Keratinocyte (primary cell): ENCODE measurements at regions not wholly inside any gene's neighbourhood (a gene's known extent, or its start where the extent isn't known, plus 50 kb on each side); places are given as distances from the start of the nearest gene placed in this dataset.

Source experiments
- DNase-seq: peaks from one replicate; pipeline ENCODE4 v3.0.0-alpha.2; 2011; ENCODE audit warnings: low read depth, missing footprints, low spot score
- FAIRE-seq: peaks from 2 replicates; lab custom pipeline; 2011; peaks lifted over from hg19 to GRCh38; lab: Jason Lieb, UNC
- H2AFZ ChIP-seq: 2 replicates; pipeline ENCODE4 v1.6.0; 2012; ENCODE audit warnings: low read length, control low read depth, inconsistent platforms; ENCODE audit not compliant: control insufficient read depth
- H3K27ac ChIP-seq: 2 replicates; pipeline ENCODE4 v1.5.1; 2011; ENCODE audit warnings: low read length; ENCODE audit not compliant: control insufficient read depth, insufficient read depth
- H3K27me3 ChIP-seq: 3 replicates; pipeline ENCODE4 v1.6.0; 2011; ENCODE audit warnings: low read length; ENCODE audit not compliant: control insufficient read depth, insufficient read depth; ENCODE audit errors: extremely low read depth
- H3K36me3 ChIP-seq, 2 experiments: 2 replicates in 1 of 2; 3 replicates in 1 of 2; pipeline ENCODE4 v1.5.1; 2011; ENCODE audit warnings: low read length in 2 of 2, mild to moderate bottlenecking in 1 of 2; ENCODE audit not compliant: control insufficient read depth in 2 of 2, insufficient read depth in 2 of 2; ENCODE audit errors: extremely low read depth in 1 of 2
- H3K4me1 ChIP-seq: 3 replicates; pipeline ENCODE4 v1.5.1; 2011; ENCODE audit warnings: low read length; ENCODE audit not compliant: control insufficient read depth, insufficient read depth; ENCODE audit errors: extremely low read depth
- H3K4me2 ChIP-seq: 3 replicates; pipeline ENCODE4 v1.6.0; 2011; ENCODE audit warnings: low read depth, low read length; ENCODE audit not compliant: control insufficient read depth, insufficient read depth; ENCODE audit errors: extremely low read depth
- H3K4me3 ChIP-seq, 3 experiments: fragments of 200-600 bp in 1 of 3; sonication (generic) in 1 of 3; 2 replicates in 2 of 3; 3 replicates in 1 of 3; pipeline ENCODE4 v1.5.1; 2011 to 2016; ENCODE audit warnings: low read length in 3 of 3, mild to moderate bottlenecking in 3 of 3, control low read depth in 2 of 3, inconsistent platforms in 1 of 3, low read depth in 1 of 3, mixed read lengths in 1 of 3, mixed run types in 1 of 3, moderate library complexity in 1 of 3; ENCODE audit not compliant: control insufficient read depth in 2 of 3, insufficient read depth in 2 of 3; ENCODE audit errors: extremely low read depth in 1 of 3
- H3K79me2 ChIP-seq: 2 replicates; pipeline ENCODE4 v1.6.0; 2012; ENCODE audit warnings: low read length; ENCODE audit not compliant: control insufficient read depth, insufficient read depth
- H3K9ac ChIP-seq: 3 replicates; pipeline ENCODE4 v1.6.0; 2011; ENCODE audit warnings: low read length; ENCODE audit not compliant: control insufficient read depth, insufficient read depth; ENCODE audit errors: extremely low read depth
- H3K9me1 ChIP-seq: 3 replicates; pipeline ENCODE4 v1.6.0; 2011; ENCODE audit warnings: low read length; ENCODE audit not compliant: control insufficient read depth, insufficient read depth; ENCODE audit errors: extremely low read depth
- H3K9me3 ChIP-seq: 2 replicates; pipeline ENCODE4 v1.5.1; 2012; ENCODE audit warnings: low read depth, low read length; ENCODE audit not compliant: control insufficient read depth
- H4K20me1 ChIP-seq: 3 replicates; pipeline ENCODE4 v1.6.0; 2011; ENCODE audit warnings: low read length; ENCODE audit not compliant: control insufficient read depth, insufficient read depth; ENCODE audit errors: extremely low read depth
- EZH2 ChIP-seq: IDR thresholded peaks from one replicate; pipeline ENCODE4 v1.6.1; 2012; ENCODE audit warnings: inconsistent platforms, mild to moderate bottlenecking, low read length, moderate library complexity
- dilution Hi-C: fragments of 300-500 bp; cut with MboI; formaldehyde crosslinking; loops from one replicate; pipeline ENCODE4 v1.7.0; 2020; ENCODE audit warnings: low sequenced_read_pairs; ENCODE audit not compliant: extremely low pct_ligation_motif_present
- TF ChIP-seq, protein P1 (sequence below), 3 experiments: IDR thresholded peaks in 1 of 3; conservative IDR thresholded peaks in 1 of 3; optimal IDR thresholded peaks in 1 of 3; 2 replicates in 2 of 3; 3 replicates in 1 of 3; pipeline versions ENCODE3 to v1.5.1; 2011; ENCODE audit warnings: low read length in 3 of 3, mild to moderate bottlenecking in 3 of 3, moderate library complexity in 2 of 3, control low read depth in 1 of 3, inconsistent platforms in 1 of 3; ENCODE audit not compliant: insufficient read depth in 2 of 3; ENCODE audit errors: extremely low read depth in 1 of 3

DNA sequence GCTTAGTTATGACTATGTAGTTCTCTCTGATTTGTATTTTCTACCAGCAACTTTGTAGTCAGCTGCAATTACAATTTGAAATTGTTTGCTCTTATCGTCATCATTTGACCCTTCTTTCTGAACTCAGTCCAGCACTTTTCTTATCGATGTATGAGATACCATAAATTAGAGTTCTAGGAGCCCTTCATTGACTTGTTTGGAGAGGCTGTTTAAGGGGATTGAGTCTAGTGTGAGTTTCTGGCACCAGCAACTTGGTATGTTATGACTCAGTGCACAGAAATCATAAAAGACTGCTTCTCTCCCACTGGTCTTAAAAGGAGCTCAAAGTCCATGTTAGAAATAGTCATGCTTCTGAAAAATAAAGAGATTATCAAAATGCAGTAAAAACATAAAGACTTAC lies 190.3 kb downstream of the TENT5A start:
- no peak for FAIRE-seq
- Histone ChIP-seq H3K9ac (no peak overlapping the region), H3K4me1 (no peaks in the 10 kb centered on the region), H3K27ac (no peak overlapping the region), H3K79me2 (no peaks in the 10 kb centered on the region), H3K4me3 (no peak overlapping the region), H3K9me3 (no peaks in the 10 kb centered on the region), H4K20me1 (no peaks in the 10 kb centered on the region), H2AFZ (no peak overlapping the region), H3K4me2 (no peak overlapping the region), H3K27me3 (no peaks in the 10 kb centered on the region), H3K9me1 (no peaks in the 10 kb centered on the region), H3K36me3 (no peaks in the 10 kb centered on the region)
- no peak for DNase-seq
- dilution Hi-C loops, result no loop called here
- TF ChIP-seq EZH2, result no peak
- TF ChIP-seq, protein P1, sequence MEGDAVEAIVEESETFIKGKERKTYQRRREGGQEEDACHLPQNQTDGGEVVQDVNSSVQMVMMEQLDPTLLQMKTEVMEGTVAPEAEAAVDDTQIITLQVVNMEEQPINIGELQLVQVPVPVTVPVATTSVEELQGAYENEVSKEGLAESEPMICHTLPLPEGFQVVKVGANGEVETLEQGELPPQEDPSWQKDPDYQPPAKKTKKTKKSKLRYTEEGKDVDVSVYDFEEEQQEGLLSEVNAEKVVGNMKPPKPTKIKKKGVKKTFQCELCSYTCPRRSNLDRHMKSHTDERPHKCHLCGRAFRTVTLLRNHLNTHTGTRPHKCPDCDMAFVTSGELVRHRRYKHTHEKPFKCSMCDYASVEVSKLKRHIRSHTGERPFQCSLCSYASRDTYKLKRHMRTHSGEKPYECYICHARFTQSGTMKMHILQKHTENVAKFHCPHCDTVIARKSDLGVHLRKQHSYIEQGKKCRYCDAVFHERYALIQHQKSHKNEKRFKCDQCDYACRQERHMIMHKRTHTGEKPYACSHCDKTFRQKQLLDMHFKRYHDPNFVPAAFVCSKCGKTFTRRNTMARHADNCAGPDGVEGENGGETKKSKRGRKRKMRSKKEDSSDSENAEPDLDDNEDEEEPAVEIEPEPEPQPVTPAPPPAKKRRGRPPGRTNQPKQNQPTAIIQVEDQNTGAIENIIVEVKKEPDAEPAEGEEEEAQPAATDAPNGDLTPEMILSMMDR (optimal IDR thresholded peaks at IDR 0.05 in 1 of 3, IDR thresholded peaks at IDR 0.05 in 1 of 3, conservative IDR thresholded peaks at IDR 0.05 in 1 of 3; ENCODE audit: extremely low read depth in 1 of 3, insufficient read depth in 2 of 3, low read length in 3 of 3), result no peak

DNA sequence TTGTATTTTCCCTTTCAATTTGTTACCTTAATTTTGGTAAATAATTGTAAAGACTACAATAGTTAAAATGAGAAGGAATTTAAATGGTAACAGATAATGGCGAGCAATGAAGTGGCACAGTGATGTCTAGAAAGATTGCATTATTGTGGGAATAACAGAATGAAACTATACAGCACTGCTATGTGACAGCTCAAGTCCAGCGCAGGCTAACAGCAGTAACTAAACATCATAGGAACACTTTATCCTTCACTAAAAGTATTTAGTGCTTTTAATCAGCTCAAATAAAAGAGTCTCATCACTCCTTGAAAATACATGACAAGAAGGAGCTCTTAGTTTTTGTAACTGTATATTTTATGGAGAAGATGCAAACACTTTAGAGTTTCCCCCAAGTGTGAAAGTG lies 190.8 kb downstream of the TENT5A start:
- Histone ChIP-seq H3K9ac (no peak overlapping the region), H3K4me2 (no peak overlapping the region), H3K4me1 (no peaks in the 10 kb centered on the region), H3K27ac (no peak overlapping the region), H3K36me3 (no peaks in the 10 kb centered on the region), H3K79me2 (no peaks in the 10 kb centered on the region), H3K9me3 (no peaks in the 10 kb centered on the region), H3K27me3 (no peaks in the 10 kb centered on the region), H4K20me1 (no peaks in the 10 kb centered on the region), H2AFZ (no peak overlapping the region), H3K9me1 (no peaks in the 10 kb centered on the region), H3K4me3 (no peak overlapping the region)
- DNase-seq (no peak), FAIRE-seq (no peak)
- dilution Hi-C loops, result no loop called here
- TF ChIP-seq EZH2, result no peak
- TF ChIP-seq, protein P1 (optimal IDR thresholded peaks at IDR 0.05 in 1 of 3, IDR thresholded peaks at IDR 0.05 in 1 of 3, conservative IDR thresholded peaks at IDR 0.05 in 1 of 3; ENCODE audit: extremely low read depth in 1 of 3, insufficient read depth in 2 of 3, low read length in 3 of 3), result no peak
